Heart right ventricle (tissue), 16 donors: ENCODE measurements at regions not wholly inside any gene's neighbourhood (a gene's known extent, or its start where the extent isn't known, plus 50 kb on each side); places are given as distances from the start of the nearest gene placed in this dataset.

Experiments used
- ATAC-seq, 8 donors: fragments of 200-7000 bp; cut with Tn5 transposase; one replicate each; pipeline ENCODE4 v1.9.1; 2020; ENCODE audit warnings: mild to moderate bottlenecking in 8 of 8, moderate library complexity in 8 of 8, moderate number of reproducible peaks in 1 of 8
- DNase-seq, 2 donors: peaks; one replicate each; pipeline ENCODE4 v3.0.0-alpha.2; 2020
- H3K27ac ChIP-seq, 10 donors: fragments of 200-600 bp; sonication (generic) in 2 of 10; one replicate each; pipeline versions ENCODE4 v1.5.0 to v1.8.0; 2020 to 2022; ENCODE audit warnings: mild to moderate bottlenecking in 3 of 10
- H3K27me3 ChIP-seq, 7 donors: fragments of 200-600 bp; one replicate each; pipeline ENCODE4 v1.8.0; 2021 to 2022; ENCODE audit warnings: mild to moderate bottlenecking in 2 of 7
- H3K36me3 ChIP-seq, 9 donors: fragments of 200-600 bp; sonication (generic) in 1 of 9; one replicate each; pipeline versions ENCODE4 v1.5.0 to v1.8.0; 2020 to 2022; ENCODE audit warnings: mild to moderate bottlenecking in 2 of 9
- H3K4me1 ChIP-seq, 9 donors: fragments of 200-600 bp; sonication (generic) in 1 of 9; one replicate each; pipeline versions ENCODE4 v1.5.0 to v1.8.0; 2020 to 2022; ENCODE audit warnings: mild to moderate bottlenecking in 4 of 9
- H3K4me3 ChIP-seq, 10 donors: fragments of 200-600 bp; sonication (generic) in 2 of 10; one replicate each; pipeline versions ENCODE4 v1.5.0 to v1.8.0; 2020 to 2022; ENCODE audit warnings: mild to moderate bottlenecking in 7 of 10, moderate library complexity in 2 of 10
- H3K9me3 ChIP-seq, 11 donors: fragments of 200-600 bp in 10 of 11; sonication (generic) in 2 of 11; one replicate each; pipeline versions ENCODE4 v1.5.0 to v1.8.0; 2013 to 2022; ENCODE audit warnings: mild to moderate bottlenecking in 2 of 11, control low read depth in 1 of 11, moderate library complexity in 1 of 11
- CTCF ChIP-seq, 9 donors: fragments of 200-600 bp; sonication (generic) in 2 of 9; IDR thresholded peaks; one replicate each; pipeline versions ENCODE4 v1.5.0 to v1.8.0; 2021 to 2022; ENCODE audit warnings: antibody characterized with exemption in 9 of 9, mild to moderate bottlenecking in 5 of 9, moderate library complexity in 1 of 9
- whole genome bisulfite sequencing, 2 donors: extraction: QIAGEN DNeasy Blood & Tissue Kit; methylation state at CpG; one replicate each; pipeline ENCODE4 v1.1.7; 2013; ENCODE audit warnings: inconsistent platforms in 1 of 2; 5-methylcytosine and 5-hydroxymethylcytosine counted together
- intact Hi-C, 10 donors: fragments of 100-400 bp; cut with DNase I; formaldehyde crosslinking; loops; one replicate each; pipeline versions ENCODE4 v1.11.1 to v1.14.2; 2022
- donor health status: Arrhythmogenic right ventricular cardiomyopathy.
- donor health status: ischemic (EF 13 %, LVEDD 7.1; RV severe dilation, severe dysfunction).
- donor health status: healthy with polysubstance abuse.
- donor health status: DM: no; HTN: yes; CAD: no.
- donor health status: DM: no; HTN: no; CAD: no.
- donor health status: ischemic (EF 25% LVEDD 6.9; RV normal size, moderate dysfunction).
- donor health status: ischemic (EF 25% LVEDD 5.7; RV mildly dilated, moderate dysfunction).
- donor health status: healthy.
- donor health status: DM: yes; HTN: yes; CAD: no.
- donor health status: Ischemic cardiomyopathy.
- donor health status: ischemic (EF 35%, LVEDD 5.7; RV mildly dilated, moderate dysfunction).
- donor health status: nonischemic (EF 11% LVEDD 7.7; RV severe dilation, severe dysfunction).
- donor health status: DM: yes; HTN: yes; CAD: no.
- donor health status: PGD.
- donor health status: ischemic (EF 29% LVEDD 5.4; RV normal size, mild dysfunction).
- donor health status: nonischemic (EF 23%, LVEDD 6.1; RV moderate dilation, normal function).

GRCh38 chr16:63037761-63038396, 1001.6 kb upstream of the CDH8 start:
- no peak overlapping the region for H3K4me3 ChIP-seq
- DNase-seq = no peak
- no peaks in the 10 kb centered on the region for H3K9me3 ChIP-seq
- H3K27me3 ChIP-seq = no peaks in the 10 kb centered on the region
- no peak overlapping the region for H3K27ac ChIP-seq
- ATAC-seq = no peak
- no peaks in the 10 kb centered on the region for H3K36me3 ChIP-seq
- intact Hi-C loops = loop anchor here in 1 of 10 donors (5.0 kb wide), 1 partner anchor 1456 kb away; no protein-coding TSS in a partner anchor
- WGBS, 2 donors = 38 to 50% methylated on average over 1 of the region's 1 CpG
- TF ChIP-seq CTCF (IDR thresholded peaks at IDR 0.05) = no peak
- H3K4me1 ChIP-seq = no peaks in the 10 kb centered on the region

- Histone ChIP-seq H3K36me3 (no peaks in the 10 kb centered on the region), H3K27me3 (no peaks in the 10 kb centered on the region), H3K9me3 (peaks cover 0 to 21% (median 0%) of the 10 kb centered on the region in 11 donors), H3K4me1 (no peaks in the 10 kb centered on the region), H3K4me3 (no peak overlapping the region), H3K27ac (no peak overlapping the region)
- intact Hi-C loops = no loop called here
- 86 to 91% methylated on average over 7 of the region's 7 CpGs for WGBS, 2 donors
- ATAC-seq = no peak
- DNase-seq = no peak
- no peak for TF ChIP-seq CTCF (IDR thresholded peaks at IDR 0.05)
These were observed 982.5 kb upstream of the CDH8 start for GRCh38 chr16:63018581-63019223.

- no peak overlapping the region for H3K27ac ChIP-seq
- H3K9me3 ChIP-seq = peaks cover 0 to 40% (median 0%) of the 10 kb centered on the region in 11 donors
- no peaks in the 10 kb centered on the region for H3K4me1 ChIP-seq
- no peak for DNase-seq
- no peak for ATAC-seq
- H3K4me3 ChIP-seq = no peak overlapping the region
- H3K27me3 ChIP-seq = no peaks in the 10 kb centered on the region
- intact Hi-C loops = no loop called here
- H3K36me3 ChIP-seq = no peaks in the 10 kb centered on the region
- TF ChIP-seq CTCF (IDR thresholded peaks at IDR 0.05) = no peak
These were observed 972.5 kb upstream of the CDH8 start for GRCh38 chr16:63008688-63009087.

GRCh38 chr16:63005356-63005755, 969.1 kb upstream of the CDH8 start:
- intact Hi-C loops = no loop called here
- WGBS, 2 donors = 55 to 60% methylated on average over 3 of the region's 3 CpGs
- H3K27me3 ChIP-seq = no peaks in the 10 kb centered on the region
- DNase-seq (no peak), ATAC-seq (no peak)
- no peak overlapping the region for H3K27ac ChIP-seq
- no peaks in the 10 kb centered on the region for H3K4me1 ChIP-seq
- no peaks in the 10 kb centered on the region for H3K36me3 ChIP-seq
- H3K4me3 ChIP-seq = no peak overlapping the region
- peaks cover 0 to 50% (median 0%) of the 10 kb centered on the region in 11 donors for H3K9me3 ChIP-seq
- TF ChIP-seq CTCF (IDR thresholded peaks at IDR 0.05) = no peak
